Neural cell (in vitro differentiated cells): ENCODE measurements at regions not wholly inside any gene's neighbourhood (a gene's known extent, or its start where the extent isn't known, plus 50 kb on each side); places are given as distances from the start of the nearest gene placed in this dataset.

Experiments used
- H2AFZ ChIP-seq: fragments of 200-600, 300-800 bp; sonication (generic), shearing (Covaris generic); 2 replicates; pipeline ENCODE4 v1.6.0; 2014; ENCODE audit warnings: low read depth, mild to moderate bottlenecking, antibody characterized with exemption, low read length, moderate library complexity
- H3F3A ChIP-seq: fragments of 200-600 bp; shearing (Covaris generic); 2 replicates; pipeline ENCODE4 v1.6.1; 2016; ENCODE audit warnings: mild to moderate bottlenecking, moderate library complexity, mixed read lengths, antibody characterized with exemption, low read length; ENCODE audit not compliant: insufficient read depth, poor library complexity, severe bottlenecking
- H3K27ac ChIP-seq: fragments of 200-600, 300-800 bp; sonication (generic), shearing (Covaris generic); 2 replicates; pipeline ENCODE4 v1.5.1; 2014; ENCODE audit warnings: mild to moderate bottlenecking, low read length, moderate library complexity
- H3K27me3 ChIP-seq: fragments of 300-800, 200-600 bp; sonication (generic), shearing (Covaris generic); 2 replicates; pipeline ENCODE4 v1.6.0; 2014; ENCODE audit warnings: mild to moderate bottlenecking, low read depth, low read length, moderate library complexity; ENCODE audit not compliant: insufficient read depth
- H3K36me3 ChIP-seq: fragments of 300-800, 200-600 bp; sonication (generic), shearing (Covaris generic); 2 replicates; pipeline ENCODE4 v1.5.1; 2014; ENCODE audit warnings: mild to moderate bottlenecking, antibody characterized with exemption, low read length, moderate library complexity; ENCODE audit not compliant: insufficient read depth
- H3K4me2 ChIP-seq: fragments of 300-800, 200-600 bp; sonication (generic), shearing (Covaris generic); 2 replicates; pipeline ENCODE4 v1.6.0; 2014; ENCODE audit warnings: mild to moderate bottlenecking, low read length
- H3K4me3 ChIP-seq: fragments of 300-800, 200-600 bp; sonication (generic), shearing (Covaris generic); 2 replicates; pipeline ENCODE4 v1.5.1; 2014; ENCODE audit warnings: mild to moderate bottlenecking, low read length, moderate library complexity
- H3K79me2 ChIP-seq: fragments of 200-600 bp; shearing (Covaris generic); replicated peaks from 2 replicates; pipeline ENCODE4 v1.6.0; 2014; ENCODE audit warnings: mild to moderate bottlenecking, low read length, moderate library complexity; ENCODE audit not compliant: insufficient read depth
- H3K9ac ChIP-seq: fragments of 300-800, 200-600 bp; sonication (generic), shearing (Covaris generic); 2 replicates; pipeline ENCODE4 v1.6.1; 2016; ENCODE audit warnings: mild to moderate bottlenecking, low read length, mixed read lengths
- H3K9me2 ChIP-seq: fragments of 200-600 bp; shearing (Covaris generic); 2 replicates; pipeline ENCODE4 v1.6.1; 2016; ENCODE audit warnings: mild to moderate bottlenecking, low read length, mixed read lengths; ENCODE audit not compliant: insufficient read depth
- H3K9me3 ChIP-seq: fragments of 200-600, 300-800 bp; sonication (generic), shearing (Covaris generic); 2 replicates; pipeline ENCODE4 v1.6.1; 2016; ENCODE audit warnings: mild to moderate bottlenecking, mixed run types, low read length, moderate library complexity, mixed read lengths
- H4K20me1 ChIP-seq: fragments of 200-600 bp; shearing (Covaris generic); 2 replicates; pipeline ENCODE4 v1.6.1; 2016; ENCODE audit warnings: mild to moderate bottlenecking, mixed run types; ENCODE audit not compliant: insufficient read depth
- CTCF ChIP-seq: fragments of 450-650 bp; IDR thresholded peaks from 2 replicates; pipeline ENCODE4 v1.5.1; 2014; ENCODE audit warnings: antibody characterized with exemption, mild to moderate bottlenecking, moderate library complexity; ENCODE audit not compliant: poor library complexity, severe bottlenecking
- EP300 ChIP-seq: fragments of 450-650 bp; conservative IDR thresholded peaks from 2 replicates; pipeline ENCODE4 v1.6.1; 2014; ENCODE audit warnings: antibody characterized with exemption, mild to moderate bottlenecking, moderate library complexity; ENCODE audit not compliant: poor library complexity, severe bottlenecking
- EZH2 ChIP-seq: fragments of 200-600, 300-800 bp; shearing (Covaris generic), sonication (generic); IDR thresholded peaks from 2 replicates; pipeline ENCODE4 v1.6.1; 2014; ENCODE audit warnings: antibody characterized with exemption, low read length, borderline replicate concordance, mild to moderate bottlenecking; ENCODE audit not compliant: insufficient read depth, poor library complexity, severe bottlenecking
- MXI1 ChIP-seq: fragments of 450-650 bp; conservative IDR thresholded peaks from 2 replicates; pipeline ENCODE4 v1.6.1; 2014; ENCODE audit warnings: antibody characterized with exemption, mild to moderate bottlenecking; ENCODE audit not compliant: poor library complexity, severe bottlenecking
- POLR2AphosphoS5 ChIP-seq: IDR thresholded peaks from 2 replicates; pipeline ENCODE4 v1.6.1; 2012
- RAD21 ChIP-seq: fragments of 450-650 bp; conservative IDR thresholded peaks from 2 replicates; pipeline ENCODE4 v1.6.1; 2014; ENCODE audit warnings: antibody characterized with exemption, mild to moderate bottlenecking, moderate library complexity
- REST ChIP-seq: IDR thresholded peaks from 2 replicates; pipeline ENCODE4 v1.6.1; 2012; ENCODE audit warnings: borderline replicate concordance
- SMC3 ChIP-seq: fragments of 450-650 bp; conservative IDR thresholded peaks from 2 replicates; pipeline ENCODE4 v1.6.1; 2014; ENCODE audit warnings: antibody characterized with exemption, mild to moderate bottlenecking, moderate library complexity; ENCODE audit not compliant: poor library complexity
- TAF1 ChIP-seq: IDR thresholded peaks from 2 replicates; pipeline ENCODE4 v1.6.1; 2012; ENCODE audit warnings: low read depth

- H3K36me3 ChIP-seq, result no peaks in the 10 kb centered on the region
- no peak overlapping the region for H3K9ac ChIP-seq
- no peak overlapping the region for H2AFZ ChIP-seq
- H3K9me3 ChIP-seq, result no peaks in the 10 kb centered on the region
- no peak overlapping the region for H3K4me2 ChIP-seq
- no peaks in the 10 kb centered on the region for H3F3A ChIP-seq
- TF ChIP-seq TAF1 (no peak), EZH2 (no peak)
- H3K27me3 ChIP-seq, result no peaks in the 10 kb centered on the region
- H3K27ac ChIP-seq, result no peak overlapping the region
- H4K20me1 ChIP-seq, result no peaks in the 10 kb centered on the region
- H3K79me2 ChIP-seq, result no peaks in the 10 kb centered on the region
- H3K9me2 ChIP-seq, result no peaks in the 10 kb centered on the region
- H3K4me3 ChIP-seq, result no peak overlapping the region
These were observed 407.8 kb downstream of the OLFM4 start for GRCh38 chr13:53436396-53436795.

- Histone ChIP-seq H3K9me2 (no peaks in the 10 kb centered on the region), H2AFZ (no peak overlapping the region), H3K36me3 (no peaks in the 10 kb centered on the region), H3K4me3 (no peak overlapping the region), H3K9ac (no peak overlapping the region), H3K27me3 (no peaks in the 10 kb centered on the region), H3K9me3 (no peaks in the 10 kb centered on the region), H4K20me1 (no peaks in the 10 kb centered on the region), H3K4me2 (no peak overlapping the region), H3K79me2 (no peaks in the 10 kb centered on the region), H3F3A (no peaks in the 10 kb centered on the region), H3K27ac (no peak overlapping the region)
- TF ChIP-seq REST (no peak), EZH2 (no peak), POLR2AphosphoS5 (no peak), SMC3 (no peak), TAF1 (no peak), EP300 (no peak), CTCF (no peak), RAD21 (no peak), MXI1 (no peak)
These were observed 411.0 kb downstream of the OLFM4 start for GRCh38 chr13:53439439-53440225.
